Mammary epithelial cell (primary cell): ENCODE measurements at regions not wholly inside any gene's neighbourhood (a gene's known extent, or its start where the extent isn't known, plus 50 kb on each side); places are given as distances from the start of the nearest gene placed in this dataset.

ENCODE experiments used
- EZH2 ChIP-seq: IDR thresholded peaks from 2 replicates; pipeline ENCODE4 v1.6.1; 2012; ENCODE audit warnings: low read length, inconsistent platforms, borderline replicate concordance
- TF ChIP-seq, protein P1 (sequence below), 2 donors: IDR thresholded peaks in 1 of 2; conservative IDR thresholded peaks in 1 of 2; 2 replicates each; pipeline ENCODE4 v1.5.1; 2011 to 2012; ENCODE audit warnings: inconsistent platforms in 2 of 2, low read length in 2 of 2, mild to moderate bottlenecking in 2 of 2, control low read depth in 1 of 2, low read depth in 1 of 2; ENCODE audit not compliant: insufficient read depth in 1 of 2; ENCODE audit errors: extremely low read depth in 1 of 2

DNA sequence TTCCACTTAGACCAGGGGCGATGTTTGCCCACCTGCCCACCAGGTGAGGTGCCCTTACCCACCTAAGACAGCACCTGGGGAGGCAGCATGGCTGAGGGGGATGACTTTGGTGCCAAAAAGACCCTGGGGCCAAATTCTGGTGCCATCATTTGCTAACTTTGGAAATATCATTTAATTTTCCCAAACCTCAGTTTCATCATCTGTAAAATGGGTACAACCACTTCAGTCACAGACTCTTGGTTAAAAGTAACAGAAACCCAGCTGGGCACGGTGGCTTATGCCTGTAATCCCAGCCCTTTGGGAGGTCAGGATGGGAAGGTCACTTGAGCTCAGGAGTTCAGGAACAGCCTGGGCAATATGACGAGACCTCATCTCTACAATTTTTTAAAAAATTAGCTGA, 177.8 kb downstream of the USP12 start:
- TF ChIP-seq, protein P1, sequence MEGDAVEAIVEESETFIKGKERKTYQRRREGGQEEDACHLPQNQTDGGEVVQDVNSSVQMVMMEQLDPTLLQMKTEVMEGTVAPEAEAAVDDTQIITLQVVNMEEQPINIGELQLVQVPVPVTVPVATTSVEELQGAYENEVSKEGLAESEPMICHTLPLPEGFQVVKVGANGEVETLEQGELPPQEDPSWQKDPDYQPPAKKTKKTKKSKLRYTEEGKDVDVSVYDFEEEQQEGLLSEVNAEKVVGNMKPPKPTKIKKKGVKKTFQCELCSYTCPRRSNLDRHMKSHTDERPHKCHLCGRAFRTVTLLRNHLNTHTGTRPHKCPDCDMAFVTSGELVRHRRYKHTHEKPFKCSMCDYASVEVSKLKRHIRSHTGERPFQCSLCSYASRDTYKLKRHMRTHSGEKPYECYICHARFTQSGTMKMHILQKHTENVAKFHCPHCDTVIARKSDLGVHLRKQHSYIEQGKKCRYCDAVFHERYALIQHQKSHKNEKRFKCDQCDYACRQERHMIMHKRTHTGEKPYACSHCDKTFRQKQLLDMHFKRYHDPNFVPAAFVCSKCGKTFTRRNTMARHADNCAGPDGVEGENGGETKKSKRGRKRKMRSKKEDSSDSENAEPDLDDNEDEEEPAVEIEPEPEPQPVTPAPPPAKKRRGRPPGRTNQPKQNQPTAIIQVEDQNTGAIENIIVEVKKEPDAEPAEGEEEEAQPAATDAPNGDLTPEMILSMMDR (conservative IDR thresholded peaks at IDR 0.05 in 1 of 2, IDR thresholded peaks at IDR 0.05 in 1 of 2; ENCODE audit: extremely low read depth in 1 of 2, insufficient read depth in 1 of 2, low read depth in 1 of 2, low read length in 2 of 2): no peak
- no peak for TF ChIP-seq EZH2
